HL-60 (cell line): ENCODE measurements at regions not wholly inside any gene's neighbourhood (a gene's known extent, or its start where the extent isn't known, plus 50 kb on each side); places are given as distances from the start of the nearest gene placed in this dataset.

Experiments
- GABPA ChIP-seq: IDR thresholded peaks from 2 replicates; pipeline ENCODE4 v1.6.1; 2012; ENCODE audit warnings: low read depth
- POLR2AphosphoS5 ChIP-seq: IDR thresholded peaks from 2 replicates; pipeline ENCODE4 v1.6.1; 2012; ENCODE audit warnings: low read depth
- SPI1 ChIP-seq: IDR thresholded peaks from 2 replicates; pipeline ENCODE4 v1.6.1; 2012; ENCODE audit warnings: low read depth, mild to moderate bottlenecking, borderline replicate concordance
- TF ChIP-seq, protein P1 (sequence below): IDR thresholded peaks from one replicate; pipeline ENCODE4 v1.5.1; 2011; ENCODE audit warnings: low read length, control low read depth, inconsistent platforms; ENCODE audit not compliant: insufficient read depth
- TF ChIP-seq, protein P2 (sequence below): IDR thresholded peaks from 2 replicates; pipeline ENCODE4 v1.6.1; 2012; ENCODE audit warnings: low read depth; ENCODE audit not compliant: insufficient replicate concordance

DNA sequence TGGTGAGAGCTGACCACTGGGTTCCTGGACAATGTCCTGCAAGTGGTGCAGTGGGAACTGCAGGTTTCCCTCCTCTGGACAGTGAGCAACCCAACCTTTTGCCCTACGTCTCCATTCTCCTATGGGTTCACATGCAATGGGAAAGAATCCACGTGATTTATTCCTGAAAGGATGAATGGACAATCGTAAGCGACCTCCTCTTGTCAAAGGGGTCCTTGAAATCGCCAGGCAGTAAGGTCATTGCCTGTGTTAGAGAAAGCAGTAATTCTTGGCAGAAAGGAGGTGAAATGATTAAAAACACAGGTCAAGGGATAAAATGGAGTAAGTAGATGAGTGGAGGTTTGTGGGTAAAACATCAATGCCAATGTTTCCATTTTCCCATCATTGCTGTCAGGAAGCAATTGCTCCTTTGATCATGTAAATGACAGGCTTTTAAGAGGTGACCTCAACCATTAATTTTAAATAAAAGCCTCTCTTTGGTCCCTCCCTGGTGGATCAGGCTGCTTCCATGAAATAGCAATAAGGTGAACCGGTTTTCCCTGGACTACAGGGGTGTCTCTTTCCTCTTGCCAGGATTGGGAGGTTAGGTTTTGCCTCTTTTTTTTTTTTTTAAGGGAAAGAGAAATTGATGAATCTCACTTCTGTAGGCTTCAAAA lies 330.0 kb upstream of the PRKCQ start:
- TF ChIP-seq, protein P1, sequence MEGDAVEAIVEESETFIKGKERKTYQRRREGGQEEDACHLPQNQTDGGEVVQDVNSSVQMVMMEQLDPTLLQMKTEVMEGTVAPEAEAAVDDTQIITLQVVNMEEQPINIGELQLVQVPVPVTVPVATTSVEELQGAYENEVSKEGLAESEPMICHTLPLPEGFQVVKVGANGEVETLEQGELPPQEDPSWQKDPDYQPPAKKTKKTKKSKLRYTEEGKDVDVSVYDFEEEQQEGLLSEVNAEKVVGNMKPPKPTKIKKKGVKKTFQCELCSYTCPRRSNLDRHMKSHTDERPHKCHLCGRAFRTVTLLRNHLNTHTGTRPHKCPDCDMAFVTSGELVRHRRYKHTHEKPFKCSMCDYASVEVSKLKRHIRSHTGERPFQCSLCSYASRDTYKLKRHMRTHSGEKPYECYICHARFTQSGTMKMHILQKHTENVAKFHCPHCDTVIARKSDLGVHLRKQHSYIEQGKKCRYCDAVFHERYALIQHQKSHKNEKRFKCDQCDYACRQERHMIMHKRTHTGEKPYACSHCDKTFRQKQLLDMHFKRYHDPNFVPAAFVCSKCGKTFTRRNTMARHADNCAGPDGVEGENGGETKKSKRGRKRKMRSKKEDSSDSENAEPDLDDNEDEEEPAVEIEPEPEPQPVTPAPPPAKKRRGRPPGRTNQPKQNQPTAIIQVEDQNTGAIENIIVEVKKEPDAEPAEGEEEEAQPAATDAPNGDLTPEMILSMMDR = no peak
- no peak for TF ChIP-seq POLR2AphosphoS5
- TF ChIP-seq GABPA = no peak
- TF ChIP-seq, protein P2, sequence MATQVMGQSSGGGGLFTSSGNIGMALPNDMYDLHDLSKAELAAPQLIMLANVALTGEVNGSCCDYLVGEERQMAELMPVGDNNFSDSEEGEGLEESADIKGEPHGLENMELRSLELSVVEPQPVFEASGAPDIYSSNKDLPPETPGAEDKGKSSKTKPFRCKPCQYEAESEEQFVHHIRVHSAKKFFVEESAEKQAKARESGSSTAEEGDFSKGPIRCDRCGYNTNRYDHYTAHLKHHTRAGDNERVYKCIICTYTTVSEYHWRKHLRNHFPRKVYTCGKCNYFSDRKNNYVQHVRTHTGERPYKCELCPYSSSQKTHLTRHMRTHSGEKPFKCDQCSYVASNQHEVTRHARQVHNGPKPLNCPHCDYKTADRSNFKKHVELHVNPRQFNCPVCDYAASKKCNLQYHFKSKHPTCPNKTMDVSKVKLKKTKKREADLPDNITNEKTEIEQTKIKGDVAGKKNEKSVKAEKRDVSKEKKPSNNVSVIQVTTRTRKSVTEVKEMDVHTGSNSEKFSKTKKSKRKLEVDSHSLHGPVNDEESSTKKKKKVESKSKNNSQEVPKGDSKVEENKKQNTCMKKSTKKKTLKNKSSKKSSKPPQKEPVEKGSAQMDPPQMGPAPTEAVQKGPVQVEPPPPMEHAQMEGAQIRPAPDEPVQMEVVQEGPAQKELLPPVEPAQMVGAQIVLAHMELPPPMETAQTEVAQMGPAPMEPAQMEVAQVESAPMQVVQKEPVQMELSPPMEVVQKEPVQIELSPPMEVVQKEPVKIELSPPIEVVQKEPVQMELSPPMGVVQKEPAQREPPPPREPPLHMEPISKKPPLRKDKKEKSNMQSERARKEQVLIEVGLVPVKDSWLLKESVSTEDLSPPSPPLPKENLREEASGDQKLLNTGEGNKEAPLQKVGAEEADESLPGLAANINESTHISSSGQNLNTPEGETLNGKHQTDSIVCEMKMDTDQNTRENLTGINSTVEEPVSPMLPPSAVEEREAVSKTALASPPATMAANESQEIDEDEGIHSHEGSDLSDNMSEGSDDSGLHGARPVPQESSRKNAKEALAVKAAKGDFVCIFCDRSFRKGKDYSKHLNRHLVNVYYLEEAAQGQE = no peak
- no peak for TF ChIP-seq SPI1
